ENCODE measurements at regions not wholly inside any gene's neighbourhood (a gene's known extent, or its start where the extent isn't known, plus 50 kb on each side); places are given as distances from the start of the nearest gene placed in this dataset.

- TF ChIP-seq CTCF (IDR thresholded peaks at IDR 0.05 in 4 of 5, conservative IDR thresholded peaks at IDR 0.05 in 1 of 5) (no peak), POLR2A (IDR thresholded peaks at IDR 0.05) (no peak)
Measured at GRCh38 chr1:57655161-57655560, 231.3 kb upstream of the DAB1 start.
